GM12864 (cell line): ENCODE measurements at regions not wholly inside any gene's neighbourhood (a gene's known extent, or its start where the extent isn't known, plus 50 kb on each side); places are given as distances from the start of the nearest gene placed in this dataset.

Experiments used
- DNase-seq: peaks from one replicate; pipeline ENCODE4 v3.0.0-alpha.2; 2011; ENCODE audit warnings: low read depth
- H3K4me3 ChIP-seq: 2 replicates; pipeline ENCODE4 v1.5.1; 2011; ENCODE audit warnings: mild to moderate bottlenecking, low read depth, low read length, control low read depth
- TF ChIP-seq, protein P1 (sequence below): IDR thresholded peaks from 2 replicates; pipeline ENCODE4 v1.5.1; 2011; ENCODE audit warnings: low read depth, mild to moderate bottlenecking, moderate library complexity, low read length, control low read depth, inconsistent platforms; ENCODE audit errors: missing control alignments

GRCh38 chr3:167913219-167913835 is 177.8 kb downstream of the SERPINI1 start:
- DNase-seq = no peak
- TF ChIP-seq, protein P1, sequence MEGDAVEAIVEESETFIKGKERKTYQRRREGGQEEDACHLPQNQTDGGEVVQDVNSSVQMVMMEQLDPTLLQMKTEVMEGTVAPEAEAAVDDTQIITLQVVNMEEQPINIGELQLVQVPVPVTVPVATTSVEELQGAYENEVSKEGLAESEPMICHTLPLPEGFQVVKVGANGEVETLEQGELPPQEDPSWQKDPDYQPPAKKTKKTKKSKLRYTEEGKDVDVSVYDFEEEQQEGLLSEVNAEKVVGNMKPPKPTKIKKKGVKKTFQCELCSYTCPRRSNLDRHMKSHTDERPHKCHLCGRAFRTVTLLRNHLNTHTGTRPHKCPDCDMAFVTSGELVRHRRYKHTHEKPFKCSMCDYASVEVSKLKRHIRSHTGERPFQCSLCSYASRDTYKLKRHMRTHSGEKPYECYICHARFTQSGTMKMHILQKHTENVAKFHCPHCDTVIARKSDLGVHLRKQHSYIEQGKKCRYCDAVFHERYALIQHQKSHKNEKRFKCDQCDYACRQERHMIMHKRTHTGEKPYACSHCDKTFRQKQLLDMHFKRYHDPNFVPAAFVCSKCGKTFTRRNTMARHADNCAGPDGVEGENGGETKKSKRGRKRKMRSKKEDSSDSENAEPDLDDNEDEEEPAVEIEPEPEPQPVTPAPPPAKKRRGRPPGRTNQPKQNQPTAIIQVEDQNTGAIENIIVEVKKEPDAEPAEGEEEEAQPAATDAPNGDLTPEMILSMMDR = no peak
- H3K4me3 ChIP-seq = no peak overlapping the region

DNA sequence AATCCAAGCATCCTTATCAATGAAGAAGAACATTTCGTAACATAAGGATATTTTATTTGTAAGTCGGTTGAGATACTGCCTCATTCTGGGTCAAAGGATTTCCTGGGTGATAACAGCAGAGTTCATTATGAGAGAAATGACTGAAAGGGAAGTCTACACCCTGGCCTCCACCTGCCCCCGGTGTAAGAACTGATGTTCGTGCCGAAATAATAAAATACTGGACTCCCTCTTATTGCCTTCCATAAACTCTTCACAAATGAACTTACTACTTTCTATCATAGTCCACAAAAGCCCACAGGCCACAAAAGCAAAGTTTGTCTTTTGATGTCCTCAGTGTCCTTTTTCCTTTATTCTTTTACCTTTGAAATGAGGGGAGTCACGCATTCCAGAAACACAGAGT is 174.4 kb downstream of the SERPINI1 start:
- no peak for DNase-seq
- no peak overlapping the region for H3K4me3 ChIP-seq
- TF ChIP-seq, protein P1 = no peak

DNA sequence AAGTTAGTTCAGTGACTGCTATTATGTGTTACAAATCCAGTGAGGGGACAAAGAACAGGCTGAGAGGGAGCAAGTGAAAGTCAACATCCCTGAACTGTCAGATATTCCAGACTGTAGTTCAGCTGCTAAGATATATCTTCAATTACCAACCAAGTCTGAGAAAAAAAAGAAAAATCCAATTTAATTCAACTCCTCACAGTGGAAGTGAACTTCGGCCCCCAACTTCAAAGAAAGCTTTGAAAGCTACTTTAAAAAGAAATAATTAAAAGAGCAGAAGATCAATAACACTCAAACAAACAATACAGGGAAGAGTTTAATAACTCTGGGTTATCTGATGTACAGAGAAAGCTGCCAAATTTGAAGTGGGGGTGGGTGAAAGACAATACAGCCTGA is 174.0 kb downstream of the SERPINI1 start:
- no peak for DNase-seq
- TF ChIP-seq, protein P1 = no peak
- no peak overlapping the region for H3K4me3 ChIP-seq

GRCh38 chr3:167908746-167909503 is 173.4 kb downstream of the SERPINI1 start:
- no peak overlapping the region for H3K4me3 ChIP-seq
- TF ChIP-seq, protein P1 = no peak
- no peak for DNase-seq

- no peak for DNase-seq
- no peak overlapping the region for H3K4me3 ChIP-seq
- TF ChIP-seq, protein P1 = no peak
Measured at GRCh38 chr3:167908221-167908620, 172.7 kb downstream of the SERPINI1 start.

GRCh38 chr3:167901138-167901537 is 165.6 kb downstream of the SERPINI1 start:
- DNase-seq = no peak
- TF ChIP-seq, protein P1 = no peak
- no peak overlapping the region for H3K4me3 ChIP-seq

DNA sequence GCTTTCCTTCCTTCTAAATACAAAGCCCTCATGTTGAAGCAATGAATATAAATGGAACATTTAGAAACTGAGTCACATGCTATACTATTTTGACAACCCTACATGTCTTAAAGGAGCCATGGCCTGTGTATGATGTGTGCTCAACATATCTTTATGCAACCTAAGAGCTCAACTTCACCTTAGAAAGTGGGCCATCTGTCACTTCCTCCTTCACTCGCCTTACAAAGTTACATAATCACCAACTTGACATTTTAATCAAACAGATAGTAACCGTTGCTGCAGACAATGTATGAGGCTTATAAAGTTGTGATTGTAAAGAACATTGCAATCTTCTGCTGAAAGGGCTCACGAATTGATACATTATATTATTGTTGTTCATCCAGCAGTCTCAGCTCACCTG is 163.6 kb downstream of the SERPINI1 start:
- no peak for DNase-seq
- H3K4me3 ChIP-seq = no peak overlapping the region
- TF ChIP-seq, protein P1 = no peak
